ENCODE measurements at regions not wholly inside any gene's neighbourhood (a gene's known extent, or its start where the extent isn't known, plus 50 kb on each side); places are given as distances from the start of the nearest gene placed in this dataset.

DNA sequence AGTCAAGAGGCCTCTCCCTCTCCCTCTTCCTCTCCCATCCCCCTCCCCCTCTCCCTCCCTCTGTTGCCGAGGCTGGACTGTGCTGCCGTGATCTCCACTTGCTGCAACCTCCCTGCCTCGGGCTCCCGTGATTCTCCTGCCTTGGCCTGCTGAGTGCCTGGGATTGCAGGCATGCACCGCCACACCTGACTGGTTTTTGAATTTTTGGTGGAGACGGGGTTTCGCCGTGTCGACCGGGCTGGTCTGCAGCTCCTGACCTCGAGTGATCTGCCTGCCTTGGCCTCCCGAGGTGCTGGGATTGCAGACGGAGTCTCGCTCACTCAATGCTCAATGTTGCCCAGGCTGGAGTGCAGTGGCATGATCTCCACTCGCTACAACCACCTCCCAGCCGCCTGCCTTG lies 165.1 kb downstream of the CENPC start:
- Histone ChIP-seq H3K36me3 (ENCODE audit: control insufficient read depth, insufficient read depth, low read length) (no peaks in the 10 kb centered on the region), H3K4me1 (ENCODE audit: control insufficient read depth, insufficient read depth, low read length, poor library complexity, severe bottlenecking) (no peaks in the 10 kb centered on the region), H3K4me3 (ENCODE audit: extremely low read depth, insufficient read depth, low read length, poor library complexity, severe bottlenecking) (no peak overlapping the region), H3K27ac (ENCODE audit: low read depth, low read length, severe bottlenecking) (no peak overlapping the region), H3K9me3 (ENCODE audit: control insufficient read depth, low read length) (peaks cover 4% of the 10 kb centered on the region)
- 86 to 98% methylated on average over 12 to 15 of the region's 16 CpGs for whole genome bisulfite sequencing, 2 experiments (ENCODE audit: insufficient coverage in 2 of 2)

DNA sequence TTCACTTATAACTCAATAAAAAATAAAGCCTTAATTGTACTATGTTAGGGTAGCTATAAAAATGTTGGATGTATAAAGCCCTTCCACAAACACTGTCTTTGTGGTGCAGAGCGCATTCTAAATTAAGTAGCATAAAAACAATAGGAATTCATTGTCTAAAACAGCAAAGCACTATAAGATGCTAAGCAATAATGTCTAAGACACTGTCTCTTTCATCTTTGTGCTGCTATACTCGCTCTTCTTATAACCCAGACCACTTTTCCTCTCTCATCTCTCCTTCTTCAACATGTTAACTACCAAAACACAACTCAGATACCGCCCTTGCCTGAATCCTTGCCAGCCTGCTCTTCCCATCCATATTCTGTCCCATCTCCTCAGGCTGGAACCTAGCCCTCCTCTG lies 170.0 kb downstream of the CENPC start:
- 80 to 94% methylated on average over 2 of the region's 3 CpGs for WGBS, 2 experiments (ENCODE audit: insufficient coverage in 2 of 2)
- Histone ChIP-seq H3K4me3 (ENCODE audit: extremely low read depth, insufficient read depth, low read length, poor library complexity, severe bottlenecking) (no peak overlapping the region), H3K9me3 (ENCODE audit: control insufficient read depth, low read length) (no peaks in the 10 kb centered on the region), H3K36me3 (ENCODE audit: control insufficient read depth, insufficient read depth, low read length) (no peaks in the 10 kb centered on the region), H3K27ac (ENCODE audit: low read depth, low read length, severe bottlenecking) (no peak overlapping the region), H3K4me1 (ENCODE audit: control insufficient read depth, insufficient read depth, low read length, poor library complexity, severe bottlenecking) (no peaks in the 10 kb centered on the region)

DNA sequence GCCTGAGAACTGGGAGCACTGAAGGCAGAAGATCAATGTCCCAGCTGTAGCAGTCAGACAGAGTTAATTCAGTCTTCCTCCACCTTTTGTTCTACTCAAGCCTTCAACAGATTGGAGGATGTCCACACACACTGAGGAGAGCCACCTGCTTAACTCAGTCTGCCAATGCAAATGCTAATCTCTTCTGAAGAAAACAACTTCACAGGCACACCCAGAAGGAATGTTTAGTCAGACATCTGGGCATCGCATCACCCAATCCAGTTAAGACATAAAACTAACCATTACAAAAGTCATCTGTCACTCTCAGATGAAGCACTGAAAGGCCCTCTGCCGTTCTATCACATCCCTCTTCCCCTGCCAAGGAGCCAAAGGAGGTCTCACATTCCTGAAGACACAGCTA lies 173.7 kb downstream of the CENPC start:
- no peak overlapping the region for H3K27ac ChIP-seq (ENCODE audit: low read depth, low read length, severe bottlenecking)
- H3K36me3 ChIP-seq (ENCODE audit: control insufficient read depth, insufficient read depth, low read length) = no peaks in the 10 kb centered on the region
- no peaks in the 10 kb centered on the region for H3K4me1 ChIP-seq (ENCODE audit: control insufficient read depth, insufficient read depth, low read length, poor library complexity, severe bottlenecking)
- no peaks in the 10 kb centered on the region for H3K9me3 ChIP-seq (ENCODE audit: control insufficient read depth, low read length)
- WGBS, 2 experiments (ENCODE audit: insufficient coverage in 2 of 2) = 79 to 83% methylated on average over 2 of the region's 2 CpGs
- no peak overlapping the region for H3K4me3 ChIP-seq (ENCODE audit: extremely low read depth, insufficient read depth, low read length, poor library complexity, severe bottlenecking)

DNA sequence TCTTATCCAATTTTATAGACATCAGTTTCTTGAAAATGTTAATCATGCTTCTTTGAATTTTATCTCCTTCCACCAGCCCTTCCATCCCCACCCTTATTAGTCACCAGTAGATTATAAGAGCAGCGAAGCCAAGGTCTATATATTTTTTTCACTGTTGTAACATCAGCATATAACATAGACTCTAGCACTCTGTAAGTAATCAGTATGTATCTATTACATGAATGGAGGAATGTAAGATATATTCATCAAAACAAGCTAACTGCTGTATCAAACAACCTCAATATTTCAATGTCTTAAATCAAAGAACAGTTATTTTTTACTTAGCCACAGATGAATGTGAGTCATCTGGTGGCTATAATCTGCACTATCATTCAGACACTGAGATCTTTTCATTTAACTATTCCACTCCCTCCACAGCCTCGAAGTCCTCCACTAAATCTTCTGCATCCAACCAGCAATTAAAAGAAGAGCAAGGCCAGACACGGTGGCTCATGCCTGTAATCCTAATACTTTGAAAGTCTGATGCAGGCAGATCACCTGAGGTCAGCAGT lies 178.9 kb downstream of the CENPC start:
- Histone ChIP-seq H3K4me3 (ENCODE audit: extremely low read depth, insufficient read depth, low read length, poor library complexity, severe bottlenecking) (no peak overlapping the region), H3K4me1 (ENCODE audit: control insufficient read depth, insufficient read depth, low read length, poor library complexity, severe bottlenecking) (no peaks in the 10 kb centered on the region), H3K36me3 (ENCODE audit: control insufficient read depth, insufficient read depth, low read length) (no peaks in the 10 kb centered on the region), H3K27ac (ENCODE audit: low read depth, low read length, severe bottlenecking) (no peak overlapping the region), H3K9me3 (ENCODE audit: control insufficient read depth, low read length) (no peaks in the 10 kb centered on the region)
- WGBS, 2 experiments (ENCODE audit: insufficient coverage in 2 of 2) = 33 to 63% methylated on average over 2 of the region's 3 CpGs

DNA sequence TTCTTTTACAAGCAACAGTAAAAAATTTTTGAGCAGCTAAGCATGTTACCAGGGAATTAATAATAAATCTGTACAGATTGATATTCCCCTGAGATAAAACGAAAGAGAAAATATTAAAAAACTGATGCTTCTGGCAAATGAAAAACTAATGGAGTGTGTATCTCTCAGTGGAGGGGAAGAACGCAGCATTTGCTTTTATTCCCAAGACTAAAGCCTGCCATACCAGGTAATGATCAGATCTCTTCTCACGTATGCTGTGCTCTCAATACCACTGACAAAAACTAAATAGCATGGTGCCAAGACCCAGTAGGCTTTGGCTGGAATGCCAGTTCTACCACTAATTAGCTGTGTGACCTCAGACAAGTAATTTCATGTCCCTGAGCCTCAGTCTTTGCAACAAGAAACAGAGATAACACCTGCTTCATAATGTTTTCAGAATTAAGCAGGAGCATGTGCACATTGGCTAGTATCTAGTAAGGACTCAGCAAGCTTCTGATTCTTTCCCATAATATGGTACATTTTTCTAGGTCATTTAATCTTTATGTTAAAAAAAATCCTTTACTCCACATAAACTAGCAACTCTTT lies 179.6 kb downstream of the CENPC start:
- Histone ChIP-seq H3K4me3 (ENCODE audit: extremely low read depth, insufficient read depth, low read length, poor library complexity, severe bottlenecking) (no peak overlapping the region), H3K9me3 (ENCODE audit: control insufficient read depth, low read length) (no peaks in the 10 kb centered on the region), H3K4me1 (ENCODE audit: control insufficient read depth, insufficient read depth, low read length, poor library complexity, severe bottlenecking) (no peaks in the 10 kb centered on the region), H3K36me3 (ENCODE audit: control insufficient read depth, insufficient read depth, low read length) (no peaks in the 10 kb centered on the region), H3K27ac (ENCODE audit: low read depth, low read length, severe bottlenecking) (no peak overlapping the region)
- 83 to 89% methylated on average over 1 to 2 of the region's 3 CpGs for WGBS, 2 experiments (ENCODE audit: insufficient coverage in 2 of 2)

DNA sequence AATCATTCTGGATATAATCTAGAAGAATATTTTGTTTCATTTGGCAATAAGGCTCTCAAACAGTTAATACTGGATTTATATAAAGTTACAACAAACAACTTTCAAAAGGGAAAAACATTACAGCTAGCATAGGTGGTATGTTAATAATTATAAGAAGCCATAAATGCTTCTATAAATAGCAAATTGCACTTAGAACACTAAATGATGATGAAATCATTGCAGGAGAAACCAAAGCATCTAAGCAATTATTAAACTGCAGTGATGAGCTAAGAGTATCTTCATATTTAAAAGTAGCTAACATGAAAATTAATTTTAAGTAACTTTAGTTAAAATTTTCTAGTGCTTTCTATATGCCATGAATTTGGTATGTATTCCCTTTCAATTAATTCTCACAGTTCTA lies 189.5 kb downstream of the CENPC start:
- Histone ChIP-seq H3K4me1 (ENCODE audit: control insufficient read depth, insufficient read depth, low read length, poor library complexity, severe bottlenecking) (no peaks in the 10 kb centered on the region), H3K36me3 (ENCODE audit: control insufficient read depth, insufficient read depth, low read length) (no peaks in the 10 kb centered on the region), H3K4me3 (ENCODE audit: extremely low read depth, insufficient read depth, low read length, poor library complexity, severe bottlenecking) (no peak overlapping the region), H3K27ac (ENCODE audit: low read depth, low read length, severe bottlenecking) (no peak overlapping the region), H3K9me3 (ENCODE audit: control insufficient read depth, low read length) (no peaks in the 10 kb centered on the region)

DNA sequence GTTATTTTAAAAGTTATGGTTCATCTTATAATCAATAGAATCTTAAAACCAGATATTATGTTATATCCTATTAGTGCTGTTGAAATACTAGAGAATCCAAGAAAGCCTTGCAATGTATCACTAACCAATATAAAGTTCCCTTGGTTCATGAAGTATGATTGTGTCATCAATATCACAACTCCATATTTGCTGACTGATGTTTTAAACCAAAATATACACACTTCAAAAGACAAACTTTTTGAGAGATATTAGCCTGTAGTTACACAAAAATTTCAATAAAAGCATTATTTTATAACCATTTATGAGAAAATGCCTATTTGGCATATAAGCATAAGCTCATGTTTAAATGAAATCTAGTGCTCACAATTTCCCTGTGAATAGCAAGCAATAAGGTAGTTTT lies 198.6 kb downstream of the CENPC start:
- no peaks in the 10 kb centered on the region for H3K9me3 ChIP-seq (ENCODE audit: control insufficient read depth, low read length)
- no peak overlapping the region for H3K4me3 ChIP-seq (ENCODE audit: extremely low read depth, insufficient read depth, low read length, poor library complexity, severe bottlenecking)
- H3K4me1 ChIP-seq (ENCODE audit: control insufficient read depth, insufficient read depth, low read length, poor library complexity, severe bottlenecking) = peaks cover 25% of the 10 kb centered on the region

DNA sequence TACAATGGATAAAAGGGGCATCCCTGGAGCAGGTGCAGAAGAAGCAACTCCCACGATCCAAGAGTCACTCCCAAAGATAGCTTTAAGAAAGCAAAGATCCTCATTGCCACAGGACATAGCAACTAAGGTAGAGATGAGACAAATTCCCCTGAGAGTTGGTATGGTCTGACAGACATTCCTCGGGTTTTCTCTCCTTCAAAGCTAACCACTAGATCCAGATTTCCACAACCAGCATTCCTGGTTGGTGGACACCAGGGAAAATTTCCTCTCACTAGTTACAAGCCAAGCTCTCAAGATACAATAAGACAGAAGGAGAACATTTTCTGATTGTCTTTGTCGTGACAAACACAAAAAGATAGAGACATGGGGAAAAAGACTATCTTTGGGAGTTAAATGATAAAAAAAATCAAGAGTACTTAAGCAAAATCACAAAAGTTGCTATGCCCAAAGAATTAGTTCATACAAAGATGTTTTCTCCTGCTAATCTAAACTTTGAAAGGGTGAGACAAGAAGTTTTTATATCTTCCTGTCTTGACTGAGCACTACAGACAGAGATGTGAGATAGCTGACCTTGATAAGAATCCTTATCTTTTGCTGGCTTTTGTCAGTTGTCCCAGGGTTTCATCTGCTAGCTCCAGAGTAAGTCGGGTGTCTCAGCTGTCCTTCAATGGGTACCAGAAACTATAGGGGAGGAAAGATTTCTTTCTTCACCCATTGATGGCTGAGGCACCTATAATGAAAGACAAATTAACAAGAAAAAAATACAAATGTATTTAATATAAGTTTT lies 200.5 kb downstream of the CENPC start:
- Histone ChIP-seq H3K36me3 (ENCODE audit: control insufficient read depth, insufficient read depth, low read length) (no peaks in the 10 kb centered on the region), H3K4me1 (ENCODE audit: control insufficient read depth, insufficient read depth, low read length, poor library complexity, severe bottlenecking) (peaks cover 25% of the 10 kb centered on the region), H3K4me3 (ENCODE audit: extremely low read depth, insufficient read depth, low read length, poor library complexity, severe bottlenecking) (no peak overlapping the region), H3K9me3 (ENCODE audit: control insufficient read depth, low read length) (no peaks in the 10 kb centered on the region), H3K27ac (ENCODE audit: low read depth, low read length, severe bottlenecking) (peak overlapping the region; percentile 51)
- WGBS, 2 experiments (ENCODE audit: insufficient coverage in 2 of 2) = 63 to 80% methylated on average over 1 to 3 of the region's 4 CpGs

More for the DNA sequence above, 198.6 kb downstream of the CENPC start:
- Histone ChIP-seq H3K36me3 (ENCODE audit: control insufficient read depth, insufficient read depth, low read length) (no peaks in the 10 kb centered on the region), H3K27ac (ENCODE audit: low read depth, low read length, severe bottlenecking) (no peak overlapping the region)

DNA sequence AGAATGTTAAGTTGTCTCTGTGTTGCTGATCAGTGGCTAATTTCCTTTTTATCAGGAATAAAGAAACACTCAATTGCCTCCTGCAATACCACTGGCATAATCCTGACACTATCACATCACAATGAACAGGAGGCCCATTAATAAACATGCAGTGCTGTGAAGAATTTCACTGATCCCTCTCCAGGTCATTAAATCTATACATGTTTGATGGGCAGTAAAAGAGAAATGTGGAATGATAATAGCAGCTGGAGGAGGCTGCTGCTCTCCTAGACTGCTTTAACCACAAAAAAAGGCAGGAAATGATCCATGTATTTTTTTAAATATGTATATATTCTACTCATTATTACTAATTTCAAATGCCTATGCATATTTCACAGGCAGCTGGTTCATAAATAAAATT lies 202.1 kb downstream of the CENPC start:
- H3K4me1 ChIP-seq (ENCODE audit: control insufficient read depth, insufficient read depth, low read length, poor library complexity, severe bottlenecking) = peaks cover 25% of the 10 kb centered on the region
- H3K27ac ChIP-seq (ENCODE audit: low read depth, low read length, severe bottlenecking) = no peak overlapping the region
- H3K4me3 ChIP-seq (ENCODE audit: extremely low read depth, insufficient read depth, low read length, poor library complexity, severe bottlenecking) = no peak overlapping the region
- no peaks in the 10 kb centered on the region for H3K36me3 ChIP-seq (ENCODE audit: control insufficient read depth, insufficient read depth, low read length)
- no peaks in the 10 kb centered on the region for H3K9me3 ChIP-seq (ENCODE audit: control insufficient read depth, low read length)

DNA sequence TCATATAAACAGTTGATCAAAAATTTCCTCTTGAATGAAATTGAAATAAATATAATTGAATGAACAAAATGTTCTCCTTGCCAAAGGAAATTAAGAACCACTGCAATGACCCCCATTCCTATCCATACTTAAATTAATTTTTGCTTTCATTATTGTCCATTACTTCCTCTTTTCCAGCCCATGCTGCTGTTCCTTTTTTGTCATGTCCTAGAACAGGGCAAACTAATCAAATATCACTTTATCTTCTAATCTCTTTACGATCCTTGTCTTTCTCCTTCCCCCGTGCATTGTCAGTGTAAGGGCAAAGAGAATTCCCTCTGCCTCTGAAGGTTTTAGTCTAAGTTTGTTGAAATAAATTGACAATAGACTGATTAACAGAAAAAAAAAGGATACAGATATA lies 203.0 kb downstream of the CENPC start:
- H3K4me1 ChIP-seq (ENCODE audit: control insufficient read depth, insufficient read depth, low read length, poor library complexity, severe bottlenecking) = peaks cover 25% of the 10 kb centered on the region
- no peaks in the 10 kb centered on the region for H3K36me3 ChIP-seq (ENCODE audit: control insufficient read depth, insufficient read depth, low read length)
- no peak overlapping the region for H3K27ac ChIP-seq (ENCODE audit: low read depth, low read length, severe bottlenecking)
- WGBS, 2 experiments (ENCODE audit: insufficient coverage in 2 of 2) = no CpG with 5 or more reads among the region's 2 CpGs
- no peaks in the 10 kb centered on the region for H3K9me3 ChIP-seq (ENCODE audit: control insufficient read depth, low read length)
- no peak overlapping the region for H3K4me3 ChIP-seq (ENCODE audit: extremely low read depth, insufficient read depth, low read length, poor library complexity, severe bottlenecking)

DNA sequence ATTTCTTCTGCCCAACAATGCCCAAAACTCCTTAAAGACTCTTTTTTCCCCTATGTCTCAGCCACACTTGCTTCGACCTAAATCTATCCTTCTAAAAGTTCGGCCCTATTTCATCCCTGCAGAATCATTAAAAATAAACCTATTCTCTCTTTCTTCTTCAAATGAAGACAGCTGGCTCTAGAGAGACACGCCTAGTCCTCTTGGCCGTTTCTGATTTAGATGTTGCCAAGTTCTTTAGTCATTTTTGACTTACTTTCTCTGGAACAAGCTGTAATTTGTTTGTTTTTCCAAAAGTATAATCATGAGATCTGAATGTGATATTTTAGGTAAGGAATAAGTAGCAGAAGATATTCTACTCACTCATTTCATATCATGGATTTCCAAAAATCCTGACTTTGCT lies 211.6 kb downstream of the CENPC start:
- no peak overlapping the region for H3K27ac ChIP-seq (ENCODE audit: low read depth, low read length, severe bottlenecking)
- no peaks in the 10 kb centered on the region for H3K4me1 ChIP-seq (ENCODE audit: control insufficient read depth, insufficient read depth, low read length, poor library complexity, severe bottlenecking)
- no peak overlapping the region for H3K4me3 ChIP-seq (ENCODE audit: extremely low read depth, insufficient read depth, low read length, poor library complexity, severe bottlenecking)
- no peaks in the 10 kb centered on the region for H3K9me3 ChIP-seq (ENCODE audit: control insufficient read depth, low read length)
- 89 to 90% methylated on average over 2 to 4 of the region's 4 CpGs for WGBS, 2 experiments (ENCODE audit: insufficient coverage in 2 of 2)
- no peaks in the 10 kb centered on the region for H3K36me3 ChIP-seq (ENCODE audit: control insufficient read depth, insufficient read depth, low read length)

Data from mesodermal cell (in vitro differentiated cells).